SK-N-SH (cell line): ENCODE measurements at regions not wholly inside any gene's neighbourhood (a gene's known extent, or its start where the extent isn't known, plus 50 kb on each side); places are given as distances from the start of the nearest gene placed in this dataset.

Experiments
- CTCF ChIA-PET: fragments of 300-600, 350-600 bp; formaldehyde crosslinking; extraction: SDS; loops from one replicate; lab custom pipeline; 2021; lab: Yijun Ruan, JAX
- POLR2A ChIA-PET: fragments of 350-600 bp; sonication (Branson Sonifier 250); formaldehyde crosslinking; extraction: SDS; loops from one replicate; lab custom pipeline; 2020; ENCODE audit warnings: antibody characterized with exemption, inconsistent platforms; lab: Yijun Ruan, JAX
- DNase-seq: peaks from one replicate; pipeline ENCODE4 v3.0.0; 2012
- H2AFZ ChIP-seq: fragments of 200-600 bp; sonication (generic); 2 replicates; pipeline ENCODE4 v1.8.1; 2016; ENCODE audit warnings: antibody characterized with exemption, mild to moderate bottlenecking, low read depth
- H3F3A ChIP-seq: fragments of 200-600 bp; sonication (generic); replicated peaks from 2 replicates; pipeline ENCODE3; 2016; ENCODE audit warnings: antibody characterized with exemption, mild to moderate bottlenecking; ENCODE audit not compliant: insufficient read depth
- H3K27ac ChIP-seq, 2 experiments: fragments of 200-500 bp in 1 of 2; fragments of 200-600 bp in 1 of 2; sonication (Bioruptor generic) in 1 of 2; sonication (generic), shearing (Covaris generic) in 1 of 2; 2 replicates each; pipeline versions ENCODE4 v1.5.1 to v1.6.1; 2014 to 2016; ENCODE audit warnings: low read depth in 2 of 2, inconsistent platforms in 1 of 2, low read length in 1 of 2, mild to moderate bottlenecking in 1 of 2, mixed read lengths in 1 of 2
- H3K27me3 ChIP-seq: fragments of 200-600 bp; sonication (generic), shearing (Covaris generic); 2 replicates; pipeline ENCODE4 v1.6.1; 2016; ENCODE audit warnings: mixed run types; ENCODE audit not compliant: insufficient read depth
- H3K36me3 ChIP-seq, 2 experiments: fragments of 200-500 bp in 1 of 2; fragments of 200-600 bp in 1 of 2; sonication (Bioruptor generic) in 1 of 2; sonication (generic) in 1 of 2; replicated peaks in 1 of 2; 2 replicates each; pipeline versions ENCODE3 to v1.5.1; 2014 to 2016; ENCODE audit warnings: low read length in 1 of 2, mild to moderate bottlenecking in 1 of 2; ENCODE audit not compliant: insufficient read depth in 2 of 2, control insufficient read depth in 1 of 2
- H3K4me1 ChIP-seq, 2 experiments: fragments of 200-500 bp in 1 of 2; fragments of 200-600 bp in 1 of 2; sonication (Bioruptor generic) in 1 of 2; sonication (generic), shearing (Covaris generic) in 1 of 2; 2 replicates each; pipeline versions ENCODE4 v1.5.1 to v1.6.1; 2014 to 2016; ENCODE audit warnings: low read depth in 1 of 2, low read length in 1 of 2, mixed run types in 1 of 2; ENCODE audit not compliant: insufficient read depth in 2 of 2, control insufficient read depth in 1 of 2
- H3K4me2 ChIP-seq: fragments of 200-600 bp; sonication (generic), shearing (Covaris generic); 2 replicates; pipeline ENCODE4 v1.6.1; 2017; ENCODE audit warnings: mixed run types
- H3K4me3 ChIP-seq, 2 experiments: fragments of 200-500 bp in 1 of 2; fragments of 200-600 bp in 1 of 2; sonication (Bioruptor generic) in 1 of 2; sonication (generic), shearing (Covaris generic) in 1 of 2; 2 replicates each; pipeline versions ENCODE4 v1.5.1 to v1.8.1; 2014 to 2016; ENCODE audit warnings: low read depth in 2 of 2, inconsistent platforms in 1 of 2, low read length in 1 of 2, mild to moderate bottlenecking in 1 of 2, mixed read lengths in 1 of 2, moderate library complexity in 1 of 2
- H3K79me2 ChIP-seq: fragments of 200-600 bp; sonication (generic); 2 replicates; pipeline ENCODE4 v1.8.1; 2017; ENCODE audit warnings: mild to moderate bottlenecking; ENCODE audit not compliant: insufficient read depth
- H3K9ac ChIP-seq: fragments of 200-600 bp; sonication (generic); 2 replicates; pipeline ENCODE4 v1.6.1; 2017; ENCODE audit warnings: mixed run types
- H3K9me2 ChIP-seq: fragments of 200-600 bp; sonication (generic); 2 replicates; pipeline ENCODE4 v1.6.1; 2017; ENCODE audit warnings: mixed run types
- H3K9me3 ChIP-seq: fragments of 200-600 bp; sonication (generic); 2 replicates; pipeline ENCODE4 v1.6.1; 2017; ENCODE audit warnings: mixed run types, mild to moderate bottlenecking, moderate library complexity
- H4K20me1 ChIP-seq: fragments of 200-600 bp; sonication (generic); 2 replicates; pipeline ENCODE4 v1.6.1; 2017; ENCODE audit warnings: mild to moderate bottlenecking, mixed run types; ENCODE audit not compliant: insufficient read depth
- CTCF ChIP-seq: fragments of 200-600 bp; sonication (generic); IDR thresholded peaks from 2 replicates; pipeline ENCODE4 v1.6.1; 2017; ENCODE audit warnings: antibody characterized with exemption, mild to moderate bottlenecking, moderate library complexity
- EP300 ChIP-seq, 2 experiments: IDR thresholded peaks; 2 replicates each; pipeline versions ENCODE4 v1.4.0 to v1.6.1; 2012; ENCODE audit warnings: borderline replicate concordance in 1 of 2, low read depth in 1 of 2, low read length in 1 of 2
- GABPA ChIP-seq: IDR thresholded peaks from 2 replicates; pipeline ENCODE4 v1.4.0; 2012; ENCODE audit warnings: low read depth, mild to moderate bottlenecking
- GATA2 ChIP-seq: sonication (generic); formaldehyde crosslinking; IDR thresholded peaks from 2 replicates; pipeline ENCODE4 v1.5.0; 2020; ENCODE audit warnings: mild to moderate bottlenecking, missing genetic modification reagents
- JUND ChIP-seq: IDR thresholded peaks from 2 replicates; pipeline ENCODE4 v1.4.0; 2012
- MEF2A ChIP-seq: IDR thresholded peaks from 2 replicates; pipeline ENCODE4 v1.4.0; 2012; ENCODE audit warnings: low read depth, borderline replicate concordance
- MXI1 ChIP-seq: IDR thresholded peaks from 2 replicates; pipeline ENCODE4 v1.6.1; 2012; ENCODE audit warnings: mild to moderate bottlenecking, low read depth, low read length, improper control_type of control experiment
- NFIC ChIP-seq: IDR thresholded peaks from 2 replicates; pipeline ENCODE4 v1.4.0; 2012; ENCODE audit warnings: borderline replicate concordance
- RAD21 ChIP-seq: IDR thresholded peaks from 2 replicates; pipeline ENCODE4 v1.6.1; 2012; ENCODE audit warnings: mild to moderate bottlenecking, low read length
- REST ChIP-seq: IDR thresholded peaks from 2 replicates; pipeline ENCODE4 v1.6.1; 2012; ENCODE audit warnings: mild to moderate bottlenecking, low read depth, low read length, moderate library complexity
- RFX5 ChIP-seq: IDR thresholded peaks from 2 replicates; pipeline ENCODE4 v1.6.1; 2012; ENCODE audit warnings: mild to moderate bottlenecking, improper control_type of control experiment, low read length
- SMC3 ChIP-seq: IDR thresholded peaks from 2 replicates; pipeline ENCODE4 v1.6.1; 2012; ENCODE audit warnings: low read depth, low read length, improper control_type of control experiment
- TEAD4 ChIP-seq: IDR thresholded peaks from 2 replicates; pipeline ENCODE4 v1.4.0; 2012; ENCODE audit warnings: mild to moderate bottlenecking, borderline replicate concordance; ENCODE audit not compliant: insufficient read depth
- USF1 ChIP-seq: IDR thresholded peaks from 2 replicates; pipeline ENCODE4 v1.4.0; 2012; ENCODE audit warnings: low read depth, borderline replicate concordance
- WGBS: methylation state at CpG from one replicate; pipeline ENCODE4 v1.1.6; 2017; ENCODE audit warnings: low lambda C conversion rate; 5-methylcytosine and 5-hydroxymethylcytosine counted together

- CTCF ChIA-PET, result interaction anchor here (1.0 kb wide), 1 partner anchor 8 kb away, joined by 3 read pairs; no protein-coding TSS in a partner anchor
- Histone ChIP-seq H3K4me2 (no peak overlapping the region), H3K9me3 (no peaks in the 10 kb centered on the region; the same call in 1 of the 2 replicates), H3K79me2 (no peaks in the 10 kb centered on the region), H3K9me2 (no peaks in the 10 kb centered on the region), H3K27me3 (no peaks in the 10 kb centered on the region), H3F3A (no peaks in the 10 kb centered on the region), H2AFZ (no peak overlapping the region), H3K9ac (no peak overlapping the region), H3K36me3 (no peaks in the 10 kb centered on the region), H3K27ac (no peak overlapping the region), H4K20me1 (no peaks in the 10 kb centered on the region), H3K4me1 (no peaks in the 10 kb centered on the region), H3K4me3 (no peak overlapping the region)
- 60% methylated on average over 6 of the region's 6 CpGs for WGBS
- DNase-seq, result no peak
- TF ChIP-seq MEF2A (no peak), MXI1 (no peak), REST (no peak), CTCF (no peak), JUND (no peak), NFIC (no peak)
- POLR2A ChIA-PET, result no interaction called here
Observed at GRCh38 chr11:134742224-134742612, 330.2 kb upstream of the B3GAT1 start.

- H3K4me2 ChIP-seq, result no peak overlapping the region
- no peaks in the 10 kb centered on the region for H3K4me1 ChIP-seq
- no peaks in the 10 kb centered on the region for H3K79me2 ChIP-seq
- no peaks in the 10 kb centered on the region for H3K27me3 ChIP-seq
- ChIA-PET CTCF (interaction anchor here (1.0 kb wide), 1 partner anchor 9 kb away, joined by 3 read pairs; no protein-coding TSS in a partner anchor), POLR2A (no interaction called here)
- no peak overlapping the region for H3K27ac ChIP-seq
- H3K36me3 ChIP-seq, result no peaks in the 10 kb centered on the region
- no peaks in the 10 kb centered on the region for H3F3A ChIP-seq
- no peak for DNase-seq
- no peak for TF ChIP-seq EP300 (IDR thresholded peaks at IDR 0.05; ENCODE audit: borderline replicate concordance in 1 of 2, low read depth in 1 of 2, low read length in 1 of 2)
- no peak for TF ChIP-seq MEF2A
- no peak for TF ChIP-seq GATA2 (CRISPR knock-in tag)
- no peak for TF ChIP-seq SMC3
- TF ChIP-seq RFX5, result no peak
- TF ChIP-seq TEAD4, result no peak
- no peak for TF ChIP-seq RAD21
- no peak for TF ChIP-seq USF1
- TF ChIP-seq GABPA, result no peak
- no peak for TF ChIP-seq CTCF
- no peaks in the 10 kb centered on the region for H3K9me2 ChIP-seq
- no peaks in the 10 kb centered on the region for H3K9me3 ChIP-seq
- H2AFZ ChIP-seq, result no peak overlapping the region
- H4K20me1 ChIP-seq, result no peaks in the 10 kb centered on the region
- 22% methylated on average over 10 of the region's 10 CpGs for WGBS
- no peak overlapping the region for H3K4me3 ChIP-seq
- H3K9ac ChIP-seq, result no peak overlapping the region
Observed at GRCh38 chr11:134741453-134742223, 329.6 kb upstream of the B3GAT1 start.
